ENCODE measurements at regions not wholly inside any gene's neighbourhood (a gene's known extent, or its start where the extent isn't known, plus 50 kb on each side); places are given as distances from the start of the nearest gene placed in this dataset.

- no peak overlapping the region for H3K27ac ChIP-seq (replicated peaks in 1 of 4)
- DNase-seq (ENCODE audit: extremely low spot score) = no peak
- TF ChIP-seq POLR2AphosphoS5 (IDR thresholded peaks at IDR 0.05) (no peak), CTCF (IDR thresholded peaks at IDR 0.05) (no peak), EP300 (IDR thresholded peaks at IDR 0.05) (no peak), POLR2A (IDR thresholded peaks at IDR 0.05; ENCODE audit: low read depth) (no peak)
- 75% methylated on average over 2 of the region's 2 CpGs for WGBS
- no peaks in the 10 kb centered on the region for H3K27me3 ChIP-seq
- intact Hi-C loops (cut with DNase I) = no loop called here
- no peaks in the 10 kb centered on the region for H3K9me3 ChIP-seq
- no peaks in the 10 kb centered on the region for H3K36me3 ChIP-seq
- no peak overlapping the region for H3K4me3 ChIP-seq
- H3K4me1 ChIP-seq = no peaks in the 10 kb centered on the region
These were observed 195.9 kb downstream of the OR13H1 start for GRCh38 chrX:131739823-131740222.

- H3K27me3 ChIP-seq = no peaks in the 10 kb centered on the region
- TF ChIP-seq EP300 (IDR thresholded peaks at IDR 0.05) (no peak), POLR2AphosphoS5 (IDR thresholded peaks at IDR 0.05) (peak; percentile 26 to 40), CTCF (IDR thresholded peaks at IDR 0.05) (peak in 2 of 3 experiments; percentile 40 to 48), POLR2A (IDR thresholded peaks at IDR 0.05; ENCODE audit: low read depth) (no peak)
- no peaks in the 10 kb centered on the region for H3K9me3 ChIP-seq
- no peaks in the 10 kb centered on the region for H3K36me3 ChIP-seq
- H3K27ac ChIP-seq (replicated peaks in 1 of 4) = peak overlapping the region in 2 of 4 donors; percentile 74 to 77
- 58% methylated on average over 10 of the region's 12 CpGs for WGBS
- H3K4me3 ChIP-seq = peak overlapping the region in 2 of 4 donors; percentile 50 to 57
- intact Hi-C loops (cut with DNase I) = no loop called here
- H3K4me1 ChIP-seq = peaks cover 0 to 3% (median 0%) of the 10 kb centered on the region in 4 donors
- no peak for DNase-seq (ENCODE audit: extremely low spot score)
These were observed 197.3 kb downstream of the OR13H1 start for GRCh38 chrX:131741103-131741581.

GRCh38 chrX:131745942-131746489 lies 202.1 kb downstream of the OR13H1 start:
- Histone ChIP-seq H3K27ac (replicated peaks in 1 of 4) (peak overlapping the region in 1 of 4 donors; percentile 82), H3K4me3 (peak overlapping the region in 2 of 4 donors; percentile 61 to 66)
- intact Hi-C loops (cut with DNase I) = no loop called here

GRCh38 chrX:131746491-131746968 lies 202.7 kb downstream of the OR13H1 start:
- no peaks in the 10 kb centered on the region for H3K9me3 ChIP-seq
- peaks cover 0 to 4% (median 2%) of the 10 kb centered on the region in 4 donors for H3K4me1 ChIP-seq
- no peak for TF ChIP-seq EP300 (IDR thresholded peaks at IDR 0.05)
- peak in 2 of 3 experiments; percentile 43 to 44 for TF ChIP-seq CTCF (IDR thresholded peaks at IDR 0.05)
- TF ChIP-seq POLR2A (IDR thresholded peaks at IDR 0.05; ENCODE audit: low read depth) = no peak
- peak; percentile 26 to 55 for TF ChIP-seq POLR2AphosphoS5 (IDR thresholded peaks at IDR 0.05)
- DNase-seq (ENCODE audit: extremely low spot score) = no peak
- WGBS = 49% methylated on average over 14 of the region's 14 CpGs
- H3K27ac ChIP-seq (replicated peaks in 1 of 4) = peak overlapping the region in 2 of 4 donors; percentile 80 to 82
- peak overlapping the region in 2 of 4 donors; percentile 61 to 66 for H3K4me3 ChIP-seq
- intact Hi-C loops (cut with DNase I) = no loop called here
- no peaks in the 10 kb centered on the region for H3K27me3 ChIP-seq
- H3K36me3 ChIP-seq = no peaks in the 10 kb centered on the region

More at GRCh38 chrX:131745942-131746489, 202.1 kb downstream of the OR13H1 start:
- Histone ChIP-seq H3K4me1 (peaks cover 0 to 4% (median 2%) of the 10 kb centered on the region in 4 donors), H3K27me3 (no peaks in the 10 kb centered on the region), H3K9me3 (no peaks in the 10 kb centered on the region), H3K36me3 (no peaks in the 10 kb centered on the region)
- no peak for DNase-seq (ENCODE audit: extremely low spot score)
- WGBS = 55% methylated on average over 5 of the region's 5 CpGs
- no peak for TF ChIP-seq EP300 (IDR thresholded peaks at IDR 0.05)
- TF ChIP-seq POLR2A (IDR thresholded peaks at IDR 0.05; ENCODE audit: low read depth) = no peak
- TF ChIP-seq CTCF (IDR thresholded peaks at IDR 0.05) = no peak
- TF ChIP-seq POLR2AphosphoS5 (IDR thresholded peaks at IDR 0.05) = no peak
